ENCODE measurements at regions not wholly inside any gene's neighbourhood (a gene's known extent, or its start where the extent isn't known, plus 50 kb on each side); places are given as distances from the start of the nearest gene placed in this dataset.

DNA sequence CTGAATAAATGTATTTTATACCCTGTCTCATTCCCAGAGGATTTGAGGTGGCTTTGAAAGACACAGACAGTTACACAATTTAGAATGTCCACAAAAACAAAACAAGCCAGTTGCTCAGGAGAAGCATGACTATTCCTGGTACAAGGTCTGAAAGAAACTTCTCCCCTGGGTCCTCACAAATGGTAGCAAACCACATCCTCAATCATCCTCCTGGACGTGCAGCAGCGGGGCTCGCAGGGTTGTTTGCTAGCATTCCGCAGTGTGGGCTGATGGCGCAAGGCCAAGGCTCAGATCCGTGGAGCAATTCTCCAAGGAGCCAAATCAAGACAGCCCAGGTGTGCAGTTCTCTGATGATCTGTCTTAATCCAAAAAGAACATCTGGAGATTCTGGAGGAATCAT lies 210.3 kb downstream of the ACTL7B start:
- H3K4me3 ChIP-seq = no peak overlapping the region
- no peak for TF ChIP-seq CTCF (IDR thresholded peaks at IDR 0.05; ENCODE audit: control extremely low read depth, extremely low read depth)
- no peaks in the 10 kb centered on the region for H3K4me1 ChIP-seq (ENCODE audit: control insufficient read depth in 5 of 5, insufficient read depth in 5 of 5, low read length in 5 of 5)
- DNase-seq (no peak), ATAC-seq (ENCODE audit: insufficient read depth, low FRiP score) (no peak)
- H3K9me3 ChIP-seq (ENCODE audit: control insufficient read depth in 4 of 4, insufficient read depth in 3 of 4, low read length in 3 of 4) = peaks cover 0 to 2% (median 0%) of the 10 kb centered on the region in 4 donors
- no peaks in the 10 kb centered on the region for H3K27me3 ChIP-seq (ENCODE audit: control insufficient read depth in 3 of 3, insufficient read depth in 3 of 3, low read length in 2 of 3)
- 18 to 36% methylated on average over 6 of the region's 6 CpGs for WGBS, 2 donors
- H3K9ac ChIP-seq (ENCODE audit: insufficient read depth in 1 of 2, low read length in 2 of 2) = no peak overlapping the region
- H3K27ac ChIP-seq (ENCODE audit: low read depth in 1 of 2, low read length in 1 of 2) = no peak overlapping the region
- no peaks in the 10 kb centered on the region for H3K36me3 ChIP-seq (ENCODE audit: control insufficient read depth in 4 of 4, insufficient read depth in 4 of 4, low read length in 4 of 4)

DNA sequence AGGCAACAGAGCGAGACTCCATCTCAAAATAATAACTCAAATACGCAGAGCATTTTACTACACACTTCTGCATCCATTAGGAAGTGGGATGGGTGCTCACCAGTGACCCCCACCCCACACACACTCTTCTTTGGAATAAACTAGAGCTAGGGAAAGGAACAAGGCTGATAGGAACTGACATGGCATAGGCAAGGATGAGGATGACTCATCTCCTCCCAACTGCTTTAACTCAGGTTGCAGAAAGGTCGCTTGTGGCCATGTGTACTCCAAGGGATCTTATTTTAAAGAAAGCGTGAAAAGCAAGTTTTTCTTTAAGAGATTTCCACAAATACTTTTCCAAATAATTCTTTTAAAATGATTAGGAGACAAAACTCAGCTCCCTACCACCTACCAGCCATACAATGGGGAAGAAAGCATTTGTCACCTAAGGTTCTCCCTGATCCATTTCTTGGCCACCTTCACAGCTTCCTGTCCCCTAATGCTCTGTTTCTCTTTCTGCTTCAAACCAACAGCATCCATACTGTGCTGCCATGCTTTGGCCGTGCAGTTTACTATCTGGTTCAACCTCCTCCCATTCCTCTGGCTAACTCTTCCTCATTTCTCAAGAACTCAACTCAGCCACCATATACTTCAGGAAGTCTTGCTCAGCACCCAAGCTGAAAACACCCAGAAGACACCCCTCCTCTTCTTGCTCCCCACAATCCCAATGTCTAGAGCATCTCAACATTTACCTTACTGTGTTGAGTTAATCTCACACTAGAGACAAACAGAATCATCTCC lies 211.9 kb downstream of the ACTL7B start:
- Histone ChIP-seq H3K27ac (ENCODE audit: low read depth in 1 of 2, low read length in 1 of 2) (no peak overlapping the region), H3K4me3 (no peak overlapping the region), H3K4me1 (ENCODE audit: control insufficient read depth in 5 of 5, insufficient read depth in 5 of 5, low read length in 5 of 5) (no peaks in the 10 kb centered on the region), H3K9ac (ENCODE audit: insufficient read depth in 1 of 2, low read length in 2 of 2) (no peak overlapping the region), H3K27me3 (ENCODE audit: control insufficient read depth in 3 of 3, insufficient read depth in 3 of 3, low read length in 2 of 3) (no peaks in the 10 kb centered on the region), H3K36me3 (ENCODE audit: control insufficient read depth in 4 of 4, insufficient read depth in 4 of 4, low read length in 4 of 4) (no peaks in the 10 kb centered on the region), H3K9me3 (ENCODE audit: control insufficient read depth in 4 of 4, insufficient read depth in 3 of 4, low read length in 3 of 4) (peaks cover 0 to 2% (median 0%) of the 10 kb centered on the region in 4 donors)
- DNase-seq (no peak), ATAC-seq (ENCODE audit: insufficient read depth, low FRiP score) (no peak)
- 83 to 86% methylated on average over 5 of the region's 5 CpGs for WGBS, 2 donors
- no peak for TF ChIP-seq CTCF (IDR thresholded peaks at IDR 0.05; ENCODE audit: control extremely low read depth, extremely low read depth)

DNA sequence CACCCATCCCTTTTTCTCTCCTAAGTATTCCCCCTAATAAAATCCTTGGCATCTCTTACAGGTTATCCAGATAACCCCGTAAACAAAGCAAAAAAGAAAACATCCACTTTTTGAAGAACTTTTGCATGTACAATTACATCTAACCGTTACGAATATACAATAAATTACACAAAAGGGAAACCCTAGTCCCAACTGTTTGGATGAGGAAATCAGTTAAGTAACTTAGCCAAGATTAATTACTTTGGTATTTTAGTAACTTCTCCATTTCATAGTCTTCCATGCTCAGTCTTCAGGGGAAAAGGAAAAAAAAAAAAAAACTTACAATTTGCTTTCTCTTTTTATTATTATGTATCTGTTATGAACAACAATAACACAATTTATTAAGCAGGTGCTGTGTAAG lies 212.9 kb downstream of the ACTL7B start:
- Histone ChIP-seq H3K36me3 (ENCODE audit: control insufficient read depth in 4 of 4, insufficient read depth in 4 of 4, low read length in 4 of 4) (no peaks in the 10 kb centered on the region), H3K9me3 (ENCODE audit: control insufficient read depth in 4 of 4, insufficient read depth in 3 of 4, low read length in 3 of 4) (peaks cover 0 to 2% (median 0%) of the 10 kb centered on the region in 4 donors), H3K4me3 (no peak overlapping the region), H3K4me1 (ENCODE audit: control insufficient read depth in 5 of 5, insufficient read depth in 5 of 5, low read length in 5 of 5) (no peaks in the 10 kb centered on the region), H3K27me3 (ENCODE audit: control insufficient read depth in 3 of 3, insufficient read depth in 3 of 3, low read length in 2 of 3) (no peaks in the 10 kb centered on the region), H3K27ac (ENCODE audit: low read depth in 1 of 2, low read length in 1 of 2) (no peak overlapping the region), H3K9ac (ENCODE audit: insufficient read depth in 1 of 2, low read length in 2 of 2) (no peak overlapping the region)
- ATAC-seq (ENCODE audit: insufficient read depth, low FRiP score) (no peak), DNase-seq (no peak)
- no peak for TF ChIP-seq CTCF (IDR thresholded peaks at IDR 0.05; ENCODE audit: control extremely low read depth, extremely low read depth)
- WGBS, 2 donors = 30 to 67% methylated on average over 3 of the region's 3 CpGs
